Osteoblast (primary cell): ENCODE measurements at regions not wholly inside any gene's neighbourhood (a gene's known extent, or its start where the extent isn't known, plus 50 kb on each side); places are given as distances from the start of the nearest gene placed in this dataset.

Source experiments
- DNase-seq: peaks from one replicate; pipeline ENCODE4 v3.0.0; 2011; ENCODE audit warnings: low spot score, mixed read lengths; ENCODE audit not compliant: insufficient read length; ENCODE audit errors: missing footprints
- H2AFZ ChIP-seq: 2 replicates; pipeline ENCODE4 v1.6.0; 2011; ENCODE audit warnings: mild to moderate bottlenecking, low read length
- H3K27ac ChIP-seq: 2 replicates; pipeline ENCODE4 v1.5.1; 2011; ENCODE audit warnings: mild to moderate bottlenecking, low read depth, low read length, moderate library complexity
- H3K27me3 ChIP-seq: 2 replicates; pipeline ENCODE4 v1.6.0; 2012; ENCODE audit warnings: mild to moderate bottlenecking, control low read depth, inconsistent platforms, low read length, moderate library complexity; ENCODE audit not compliant: insufficient read depth
- H3K36me3 ChIP-seq: 2 replicates; pipeline ENCODE4 v1.5.1; 2011; ENCODE audit warnings: mild to moderate bottlenecking, low read length, control low read depth, moderate library complexity; ENCODE audit not compliant: insufficient read depth
- H3K4me1 ChIP-seq: 2 replicates; pipeline ENCODE4 v1.5.1; 2011; ENCODE audit warnings: mild to moderate bottlenecking, low read length, control low read depth, moderate library complexity; ENCODE audit not compliant: insufficient read depth
- H3K4me2 ChIP-seq: 2 replicates; pipeline ENCODE4 v1.6.0; 2011; ENCODE audit warnings: mild to moderate bottlenecking, low read length; ENCODE audit not compliant: insufficient read depth
- H3K4me3 ChIP-seq: fragments of 200-600 bp; sonication (generic); 3 replicates; pipeline ENCODE4 v1.5.1; 2012; ENCODE audit warnings: mild to moderate bottlenecking, low read length, inconsistent platforms; ENCODE audit not compliant: insufficient read depth
- H3K79me2 ChIP-seq: 2 replicates; pipeline ENCODE4 v1.6.0; 2012; ENCODE audit warnings: mild to moderate bottlenecking, low read length, control low read depth, inconsistent platforms; ENCODE audit not compliant: insufficient read depth
- H3K9me3 ChIP-seq: 2 replicates; pipeline ENCODE4 v1.5.1; 2011; ENCODE audit warnings: low read depth, low read length, control low read depth
- H4K20me1 ChIP-seq: 2 replicates; pipeline ENCODE4 v1.6.0; 2012; ENCODE audit warnings: mild to moderate bottlenecking, low read length, control low read depth; ENCODE audit not compliant: insufficient read depth
- TF ChIP-seq, protein P1 (sequence below): IDR thresholded peaks from 2 replicates; pipeline ENCODE4 v1.5.1; 2011; ENCODE audit warnings: mild to moderate bottlenecking, low read depth, low read length, moderate library complexity; ENCODE audit errors: extremely low read depth

DNA sequence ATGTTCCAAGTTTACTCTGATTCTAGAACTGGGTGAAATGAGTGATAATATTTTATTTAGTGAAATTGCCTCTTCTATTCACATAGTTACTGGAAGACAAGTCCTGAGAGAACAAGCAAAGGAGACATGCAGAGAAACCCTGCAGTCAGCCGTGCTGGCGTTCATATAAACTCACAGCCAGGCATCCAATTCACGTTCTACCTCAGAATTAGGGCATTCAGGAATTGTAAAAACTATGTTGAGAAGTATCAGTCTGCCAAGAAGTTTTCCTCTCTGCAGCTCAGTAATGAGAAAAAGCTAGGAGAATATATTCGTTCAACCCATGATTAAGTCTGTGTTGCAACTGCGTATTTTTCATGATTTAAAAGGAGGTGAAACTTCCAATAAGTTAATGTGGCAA, 156.2 kb upstream of the DSEL start:
- peak overlapping the region; percentile 35 for H3K27ac ChIP-seq
- TF ChIP-seq, protein P1, sequence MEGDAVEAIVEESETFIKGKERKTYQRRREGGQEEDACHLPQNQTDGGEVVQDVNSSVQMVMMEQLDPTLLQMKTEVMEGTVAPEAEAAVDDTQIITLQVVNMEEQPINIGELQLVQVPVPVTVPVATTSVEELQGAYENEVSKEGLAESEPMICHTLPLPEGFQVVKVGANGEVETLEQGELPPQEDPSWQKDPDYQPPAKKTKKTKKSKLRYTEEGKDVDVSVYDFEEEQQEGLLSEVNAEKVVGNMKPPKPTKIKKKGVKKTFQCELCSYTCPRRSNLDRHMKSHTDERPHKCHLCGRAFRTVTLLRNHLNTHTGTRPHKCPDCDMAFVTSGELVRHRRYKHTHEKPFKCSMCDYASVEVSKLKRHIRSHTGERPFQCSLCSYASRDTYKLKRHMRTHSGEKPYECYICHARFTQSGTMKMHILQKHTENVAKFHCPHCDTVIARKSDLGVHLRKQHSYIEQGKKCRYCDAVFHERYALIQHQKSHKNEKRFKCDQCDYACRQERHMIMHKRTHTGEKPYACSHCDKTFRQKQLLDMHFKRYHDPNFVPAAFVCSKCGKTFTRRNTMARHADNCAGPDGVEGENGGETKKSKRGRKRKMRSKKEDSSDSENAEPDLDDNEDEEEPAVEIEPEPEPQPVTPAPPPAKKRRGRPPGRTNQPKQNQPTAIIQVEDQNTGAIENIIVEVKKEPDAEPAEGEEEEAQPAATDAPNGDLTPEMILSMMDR = no peak
- no peaks in the 10 kb centered on the region for H4K20me1 ChIP-seq
- H3K27me3 ChIP-seq = no peaks in the 10 kb centered on the region
- H3K9me3 ChIP-seq = no peaks in the 10 kb centered on the region
- H3K4me3 ChIP-seq = no peak overlapping the region
- H2AFZ ChIP-seq = peak overlapping the region; percentile 28
- H3K4me1 ChIP-seq = peaks cover 30% of the 10 kb centered on the region
- no peak for DNase-seq
- no peaks in the 10 kb centered on the region for H3K79me2 ChIP-seq
- peak overlapping the region; percentile 29 for H3K4me2 ChIP-seq
- H3K36me3 ChIP-seq = no peaks in the 10 kb centered on the region

DNA sequence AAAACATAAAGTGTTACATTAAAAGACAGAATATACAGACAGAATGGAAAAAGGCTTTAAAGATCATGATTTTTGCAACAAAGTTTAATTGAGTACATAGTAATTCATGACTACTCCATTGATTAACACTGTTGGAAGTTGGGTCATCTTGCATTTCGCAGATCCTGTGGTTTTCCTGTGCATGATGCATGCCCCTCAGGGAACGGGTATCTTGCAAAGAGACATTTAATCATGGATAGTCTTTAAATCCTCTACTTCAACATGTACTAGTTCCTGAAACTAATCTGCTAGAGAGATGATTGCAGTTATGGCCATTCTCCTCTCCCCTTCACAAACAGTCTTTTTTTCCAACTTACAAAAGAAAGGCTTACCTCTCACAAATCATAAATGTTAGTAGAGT, 155.6 kb upstream of the DSEL start:
- Histone ChIP-seq H2AFZ (peak overlapping the region; percentile 5), H3K27me3 (no peaks in the 10 kb centered on the region)
- DNase-seq = no peak

DNA sequence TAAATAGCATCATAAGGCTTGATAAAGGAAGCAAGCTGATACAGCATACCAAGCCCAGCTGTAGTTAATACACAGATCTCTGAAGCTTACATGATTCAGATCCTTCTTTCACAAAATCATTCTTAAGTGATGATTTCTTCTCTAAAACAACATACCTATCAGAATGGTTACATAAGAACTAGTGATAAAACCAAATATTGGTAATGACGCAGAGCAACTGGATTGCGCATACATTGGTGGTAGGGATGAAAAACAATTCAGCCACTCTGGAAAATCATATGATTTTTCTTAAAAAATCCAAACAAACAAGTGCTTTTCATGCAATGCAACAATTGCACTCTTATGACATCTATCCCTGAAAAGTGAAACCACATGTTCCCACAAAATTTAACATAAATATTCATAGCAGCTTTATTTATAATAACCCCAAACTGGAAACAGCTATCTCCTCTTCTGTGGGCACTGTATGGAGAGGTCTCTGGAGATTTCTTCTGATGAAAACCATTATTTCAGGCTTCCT, 153.6 kb upstream of the DSEL start:
- TF ChIP-seq, protein P1 = no peak
- Histone ChIP-seq H3K27me3 (no peaks in the 10 kb centered on the region), H3K4me2 (peak overlapping the region; percentile 56), H3K27ac (peak overlapping the region; percentile 92), H3K4me3 (peak overlapping the region; percentile 20), H4K20me1 (no peaks in the 10 kb centered on the region), H3K9me3 (no peaks in the 10 kb centered on the region), H3K79me2 (no peaks in the 10 kb centered on the region), H3K36me3 (no peaks in the 10 kb centered on the region), H3K4me1 (peaks cover 30% of the 10 kb centered on the region), H2AFZ (no peak overlapping the region)
- peak; percentile 56 for DNase-seq

More for the DNA sequence above, 155.6 kb upstream of the DSEL start:
- Histone ChIP-seq H3K79me2 (no peaks in the 10 kb centered on the region), H3K4me1 (peaks cover 30% of the 10 kb centered on the region), H3K27ac (peak overlapping the region; percentile 35), H3K9me3 (no peaks in the 10 kb centered on the region), H4K20me1 (no peaks in the 10 kb centered on the region), H3K36me3 (no peaks in the 10 kb centered on the region), H3K4me3 (no peak overlapping the region), H3K4me2 (peak overlapping the region; percentile 29)
- TF ChIP-seq, protein P1 = no peak

DNA sequence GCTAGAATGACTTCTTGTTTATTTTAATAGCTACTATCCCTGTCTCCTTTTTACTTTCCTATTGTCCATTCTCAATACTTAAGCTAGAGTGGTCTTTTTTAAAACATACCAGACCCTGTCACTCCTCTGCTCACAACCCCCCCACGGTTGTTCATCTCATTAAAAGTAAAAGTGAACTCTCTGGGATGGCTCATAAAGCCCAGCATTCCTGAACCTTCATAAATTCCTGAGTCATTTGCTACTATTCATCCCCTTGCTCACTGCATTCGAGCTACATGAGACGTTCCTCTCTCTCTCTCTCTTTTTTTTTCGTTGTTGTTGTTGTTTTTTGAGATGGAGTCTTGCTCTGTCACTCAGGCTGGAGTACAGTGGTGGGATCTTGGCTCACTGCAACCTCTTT, 148.7 kb upstream of the DSEL start:
- TF ChIP-seq, protein P1 = no peak
- DNase-seq = peak; percentile 68

More for the DNA sequence above, 148.7 kb upstream of the DSEL start:
- no peak overlapping the region for H3K4me3 ChIP-seq
- no peaks in the 10 kb centered on the region for H3K36me3 ChIP-seq
- H2AFZ ChIP-seq = peak overlapping the region; percentile 17
- no peaks in the 10 kb centered on the region for H4K20me1 ChIP-seq
- no peaks in the 10 kb centered on the region for H3K9me3 ChIP-seq
- H3K27me3 ChIP-seq = no peaks in the 10 kb centered on the region
- H3K4me1 ChIP-seq = peaks cover 8% of the 10 kb centered on the region
- no peak overlapping the region for H3K27ac ChIP-seq
- H3K79me2 ChIP-seq = no peaks in the 10 kb centered on the region
- peak overlapping the region; percentile 1 for H3K4me2 ChIP-seq
